Activated CD4-positive, CD25-positive, alpha-beta regulatory T cell treated with anti-CD3 and anti-CD28 coated beads, Interleukin-2, amount 50 U/mL, for 24 hours (primary cell): ENCODE measurements at regions not wholly inside any gene's neighbourhood (a gene's known extent, or its start where the extent isn't known, plus 50 kb on each side); places are given as distances from the start of the nearest gene placed in this dataset.
"Not testable (repeated sequence)": the region's sequence is repeated elsewhere in the genome, so short reads cannot be mapped to it uniquely, and the experiment has no call there.

Experiments used
- ATAC-seq, 2 donors: fragments of 150-1000 bp; cut with Tn5 transposase; one replicate each; pipeline ENCODE4 v1.10.0; 2021; ENCODE audit warnings: mild to moderate bottlenecking in 1 of 2, moderate library complexity in 1 of 2

GRCh38 chr12:90828621-90829020 is 126.4 kb downstream of the CCER1 start:
- no peak for ATAC-seq

DNA sequence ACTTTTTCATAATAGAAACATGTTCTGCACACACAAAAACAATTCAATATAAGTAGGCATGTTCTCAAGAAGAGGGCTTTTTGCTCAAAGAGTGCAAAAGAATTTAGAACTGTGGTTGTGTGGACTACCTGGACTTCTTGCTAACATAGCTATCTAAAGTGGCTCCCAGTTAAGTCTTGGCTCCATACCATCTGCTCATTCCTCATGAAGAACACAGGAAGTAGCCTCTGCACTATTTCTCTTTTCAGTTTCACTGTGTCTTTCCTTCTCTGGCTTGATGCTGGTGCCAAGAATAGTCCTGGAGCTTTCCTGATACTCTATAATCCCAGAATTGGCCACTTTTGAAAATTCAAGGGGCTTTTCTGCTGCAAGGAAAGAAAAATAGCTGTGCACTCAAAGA is 127.4 kb downstream of the CCER1 start:
- no peak for ATAC-seq

GRCh38 chr12:90826036-90826435 is 128.9 kb downstream of the CCER1 start:
- ATAC-seq = no peak

DNA sequence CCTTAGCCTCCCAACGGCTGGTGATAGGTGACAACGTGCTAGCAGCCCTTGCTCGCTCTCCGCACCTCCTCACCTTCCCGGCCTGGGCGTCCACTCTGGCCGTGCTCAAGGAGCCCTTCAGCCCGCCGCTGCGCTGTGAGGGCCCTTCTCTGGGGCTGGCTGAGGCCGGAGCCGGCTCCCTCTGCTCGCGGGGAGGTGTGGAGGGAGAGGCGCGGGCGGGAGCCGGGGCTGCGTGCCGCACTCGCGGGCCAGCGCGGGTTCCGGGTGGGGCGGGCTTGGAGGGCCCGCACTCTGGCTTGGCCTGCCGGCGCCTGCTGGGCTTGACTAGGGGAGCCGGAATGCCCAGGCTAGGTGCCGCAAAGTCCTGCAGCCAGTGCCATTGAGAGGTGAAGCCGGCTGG is 131.1 kb downstream of the CCER1 start:
- no peak for ATAC-seq

GRCh38 chr12:90819709-90820108 is 135.3 kb downstream of the CCER1 start:
- no peak for ATAC-seq

GRCh38 chr12:90816353-90817089 is 138.5 kb downstream of the CCER1 start:
- no peak for ATAC-seq

- no peak for ATAC-seq
These were observed 145.0 kb downstream of the CCER1 start for GRCh38 chr12:90809940-90810339.

DNA sequence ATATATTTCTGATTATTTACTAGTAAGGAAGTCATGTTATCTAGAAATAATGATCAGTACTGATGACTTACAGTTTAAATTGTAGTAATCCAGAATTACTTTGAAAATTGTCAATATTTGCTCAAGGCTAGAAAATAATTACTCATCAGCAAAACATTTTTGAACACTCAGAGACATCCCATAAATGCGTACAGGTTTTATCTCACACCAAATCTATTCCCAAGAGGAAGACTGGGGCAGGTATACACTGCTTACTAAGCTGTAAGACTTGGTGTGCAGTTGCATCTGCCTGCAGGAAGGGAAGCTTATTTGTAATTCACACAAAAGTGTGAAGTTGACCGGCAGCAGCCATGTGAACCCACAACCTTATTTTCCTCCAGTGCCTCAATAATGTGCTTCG is 146.4 kb downstream of the CCER1 start:
- ATAC-seq = no peak

DNA sequence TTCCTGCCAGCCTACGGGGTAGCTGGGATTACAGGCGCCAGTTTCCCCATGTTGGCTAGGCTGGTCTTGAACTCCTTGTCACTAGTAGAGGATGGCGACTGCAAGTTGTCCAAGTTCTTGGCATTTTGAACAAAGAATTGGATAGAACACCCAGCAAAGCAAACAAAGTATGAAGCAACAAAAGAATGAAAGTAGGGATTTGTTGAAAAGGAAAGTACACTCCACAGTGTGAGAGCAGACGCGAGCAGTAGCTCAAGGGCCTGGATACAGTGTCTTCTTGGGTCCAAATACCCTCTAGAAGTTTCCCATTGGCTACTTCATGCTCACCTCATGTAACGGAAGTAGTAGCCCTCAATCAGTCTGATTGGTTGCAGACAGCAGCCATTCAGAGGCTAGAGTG is 152.2 kb downstream of the CCER1 start:
- ATAC-seq = no peak

DNA sequence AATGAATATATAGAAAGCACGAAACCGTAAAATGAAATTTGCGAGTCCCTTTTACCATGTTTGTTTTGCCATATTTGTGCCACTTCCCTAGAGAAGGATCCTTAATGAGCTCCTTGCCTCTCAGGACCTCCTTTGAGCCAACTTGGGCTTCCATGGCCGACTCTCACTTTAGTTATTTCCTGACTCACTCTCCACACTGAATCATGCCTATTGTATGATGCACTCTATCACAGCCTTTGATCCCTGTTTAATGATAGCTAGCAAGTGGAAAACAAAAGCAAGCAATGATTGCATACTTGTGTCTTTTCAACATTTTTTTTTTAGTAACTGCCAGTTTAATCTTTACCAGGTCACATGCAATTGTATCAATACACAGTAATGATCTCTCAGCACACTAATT is 153.2 kb downstream of the CCER1 start:
- ATAC-seq = no peak

DNA sequence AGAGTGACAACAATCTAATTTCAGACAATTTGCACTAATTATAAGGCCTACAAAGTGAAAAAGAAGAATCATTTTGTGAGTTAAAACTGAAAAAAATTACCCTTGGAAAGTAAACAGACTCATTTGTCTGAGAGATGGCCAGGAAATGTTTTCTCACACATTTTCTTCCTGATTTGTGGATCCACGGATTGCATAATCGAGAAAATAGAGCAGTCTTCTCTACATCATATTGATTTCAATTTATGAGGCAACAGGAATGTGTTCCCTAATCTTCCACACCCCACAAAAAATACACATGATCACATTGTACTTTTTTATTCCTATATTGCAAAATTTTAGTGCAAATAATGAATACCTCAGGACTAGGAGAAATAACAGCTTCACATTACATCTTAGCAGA is 160.8 kb downstream of the CCER1 start:
- no peak for ATAC-seq

DNA sequence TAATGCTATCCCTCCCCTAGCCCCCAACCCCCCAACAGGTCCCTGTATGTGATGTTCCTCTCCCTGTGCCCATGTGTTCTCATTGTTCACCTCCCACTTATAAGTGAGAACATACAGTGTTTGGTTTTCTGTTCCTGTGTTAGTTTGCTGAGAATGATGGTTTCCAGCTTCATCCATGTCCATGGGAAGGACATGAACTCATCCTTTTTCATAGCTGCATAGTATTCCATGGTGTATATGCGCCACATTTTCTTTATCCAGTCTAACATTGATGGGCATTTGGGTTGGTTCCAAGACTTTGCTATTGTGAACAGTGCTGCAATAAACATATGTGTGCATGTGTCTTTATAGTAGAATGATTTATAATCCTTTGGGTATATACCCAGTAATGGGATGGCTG is 162.3 kb downstream of the CCER1 start:
- not testable (repeated sequence) for ATAC-seq

DNA sequence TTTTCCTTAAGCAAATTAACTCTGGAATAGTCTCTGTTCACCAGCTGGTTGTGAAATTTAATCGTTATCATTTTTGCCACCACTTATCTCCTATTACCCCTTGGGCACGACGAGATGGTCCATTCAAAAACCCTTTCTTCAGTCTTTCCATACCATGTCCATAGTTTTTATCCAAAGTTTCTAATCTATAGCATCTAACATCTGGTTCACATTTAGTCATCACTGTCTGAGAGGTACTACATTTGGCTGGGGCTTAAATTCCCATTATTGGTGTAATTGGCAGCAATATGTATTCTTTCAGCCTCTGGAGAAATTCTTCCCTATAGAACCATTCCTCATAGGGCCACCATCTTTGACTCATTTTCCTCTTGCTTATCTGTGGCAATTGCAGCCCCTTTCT is 163.5 kb downstream of the CCER1 start:
- no peak for ATAC-seq

- no peak for ATAC-seq
These were observed 164.2 kb downstream of the CCER1 start for GRCh38 chr12:90790747-90791146.

GRCh38 chr12:90773491-90773890 is 181.5 kb downstream of the CCER1 start:
- ATAC-seq = no peak

DNA sequence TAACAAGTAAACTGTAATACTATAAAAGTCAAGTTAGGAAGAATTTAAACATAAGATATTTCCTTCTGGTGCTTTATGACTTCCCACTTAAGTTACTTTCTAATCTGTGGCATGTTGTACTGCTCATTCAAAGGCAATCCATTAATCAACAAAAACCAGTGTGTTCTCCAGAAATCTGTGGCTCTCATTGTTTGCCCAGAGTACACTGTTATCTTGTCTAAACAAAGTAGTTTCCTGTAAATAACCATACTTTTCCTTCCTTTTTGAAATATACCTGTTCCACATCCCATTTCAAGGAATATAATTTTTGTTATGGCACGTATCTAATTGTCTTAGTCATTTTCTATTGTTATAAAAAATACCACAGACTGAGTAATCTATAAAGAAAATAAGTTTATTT is 184.1 kb downstream of the CCER1 start:
- ATAC-seq = no peak

GRCh38 chr12:90757957-90758356 is 197.0 kb downstream of the CCER1 start:
- ATAC-seq = no peak

GRCh38 chr12:90745211-90745610 is 209.8 kb downstream of the CCER1 start:
- ATAC-seq = no peak

DNA sequence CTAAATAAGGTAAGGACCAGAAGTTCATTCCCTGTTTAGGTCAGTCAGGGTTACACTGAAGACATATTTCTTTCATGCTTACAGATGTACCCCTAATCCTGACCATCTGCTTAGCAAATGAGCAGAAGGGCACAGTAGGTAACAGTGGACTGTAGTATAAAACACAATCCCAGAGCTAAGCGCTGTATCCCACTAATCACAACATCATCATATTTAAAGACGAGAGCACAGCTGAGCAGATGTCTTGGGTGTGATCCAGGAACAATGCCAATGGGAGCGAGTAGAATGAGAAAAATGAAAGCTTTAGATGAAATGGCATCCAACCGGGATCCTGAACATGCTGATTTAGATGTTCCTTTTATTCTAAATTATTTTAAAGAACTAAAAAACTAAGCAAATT is 213.4 kb downstream of the CCER1 start:
- no peak for ATAC-seq

DNA sequence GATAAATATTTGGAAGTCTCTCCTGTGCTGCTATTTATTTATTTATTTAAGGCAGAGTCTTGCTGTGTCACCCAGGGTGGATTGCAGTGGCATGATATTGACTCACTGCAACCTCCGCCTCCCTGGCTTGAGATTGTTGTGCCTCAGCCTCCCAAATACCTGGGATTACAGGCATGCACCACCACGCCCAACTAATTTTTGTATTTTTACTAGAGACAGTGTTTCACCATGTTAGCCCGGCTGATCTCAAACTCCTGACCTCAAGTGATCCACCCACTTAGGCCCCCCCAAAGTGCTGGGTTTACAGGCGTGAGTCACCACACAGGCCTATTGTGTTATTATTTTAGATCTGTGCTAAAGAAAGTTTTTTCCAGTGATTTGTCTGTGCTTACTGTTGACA is 225.2 kb downstream of the CCER1 start:
- no peak for ATAC-seq

- ATAC-seq = no peak
These were observed 242.3 kb downstream of the CCER1 start for GRCh38 chr12:90712671-90713070.

- ATAC-seq = no peak
These were observed 244.3 kb downstream of the CCER1 start for GRCh38 chr12:90710711-90711110.

DNA sequence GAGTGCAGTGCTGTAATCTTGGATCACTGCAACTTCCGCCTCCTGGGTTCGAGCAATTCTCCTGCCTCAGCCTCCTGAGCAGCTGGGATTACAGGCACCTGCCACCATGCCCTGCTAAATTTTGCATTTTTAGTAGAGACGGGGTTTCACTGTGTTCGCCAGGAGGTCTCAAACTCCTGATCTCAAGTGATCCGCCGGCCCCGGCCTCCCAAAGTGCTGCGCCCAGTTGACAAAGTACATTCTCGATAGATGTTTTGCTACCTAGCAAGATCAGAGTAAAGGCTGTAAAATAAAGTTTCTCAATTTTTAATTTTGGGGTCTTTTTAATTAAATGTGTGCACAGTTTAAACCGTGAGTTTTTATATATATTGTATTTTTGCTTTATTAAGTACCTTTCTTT is 248.9 kb downstream of the CCER1 start:
- no peak for ATAC-seq

DNA sequence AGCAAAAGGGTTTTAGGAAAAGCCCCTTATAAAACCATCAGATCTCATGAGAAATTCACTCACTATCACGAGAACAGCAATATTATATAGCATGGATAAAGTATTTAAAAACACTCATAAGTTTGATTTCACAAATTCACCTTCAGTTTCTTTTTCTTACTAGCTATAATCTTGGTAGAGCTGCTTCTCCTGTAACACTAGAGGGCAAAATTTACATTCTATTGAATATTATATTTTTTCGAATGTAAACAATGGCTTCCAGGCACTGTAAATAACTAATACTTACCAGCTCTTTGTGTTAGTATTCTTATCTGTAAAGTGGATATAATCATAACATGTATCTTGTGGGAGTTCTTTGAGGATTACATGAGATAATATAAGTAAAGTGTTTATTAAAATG is 259.6 kb downstream of the CCER1 start:
- ATAC-seq = no peak

GRCh38 chr12:90690120-90690519 is 264.9 kb downstream of the CCER1 start:
- ATAC-seq = no peak
